ENCODE measurements at regions not wholly inside any gene's neighbourhood (a gene's known extent, or its start where the extent isn't known, plus 50 kb on each side); places are given as distances from the start of the nearest gene placed in this dataset.

- TF ChIP-seq CTCF (IDR thresholded peaks at IDR 0.05 in 4 of 5, conservative IDR thresholded peaks at IDR 0.05 in 1 of 5) (no peak), POLR2A (IDR thresholded peaks at IDR 0.05) (no peak)
Measured at GRCh38 chr4:33272722-33273121, 2552.6 kb downstream of the PCDH7 start.
